GM19043 (cell line): ENCODE measurements at regions not wholly inside any gene's neighbourhood (a gene's known extent, or its start where the extent isn't known, plus 50 kb on each side); places are given as distances from the start of the nearest gene placed in this dataset.
"Not testable (repeated sequence)": the region's sequence is repeated elsewhere in the genome, so short reads cannot be mapped to it uniquely, and the experiment has no call there.

ENCODE experiments used
- ATAC-seq: cut with Tn5 transposase; IDR thresholded peaks from one replicate; pipeline ENCODE4 v1.9.1; 2021; ENCODE audit warnings: low read depth; ENCODE audit not compliant: unreplicated experiment

DNA sequence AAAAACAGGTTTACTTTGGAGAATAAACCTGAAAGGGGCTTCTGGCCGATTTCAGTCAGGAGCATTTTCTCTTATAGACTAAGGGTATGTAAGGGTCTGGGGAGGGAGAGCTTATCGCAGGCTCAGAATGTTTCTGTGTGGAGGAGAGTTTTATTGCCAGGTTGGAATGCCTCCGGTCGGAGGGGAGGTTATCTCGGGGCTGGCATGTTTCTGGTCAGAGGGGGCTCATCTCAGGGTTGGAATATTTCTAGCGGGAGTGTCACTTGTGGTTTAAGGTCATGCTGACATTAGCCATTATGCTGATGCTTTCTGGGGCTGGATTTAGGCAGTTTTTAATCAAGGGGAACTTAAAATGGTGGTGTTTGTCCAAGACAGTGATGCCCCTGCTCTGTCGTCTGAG lies 333.6 kb downstream of the METTL4 start:
- no peak for ATAC-seq

- ATAC-seq, result no peak
These were observed 331.0 kb downstream of the METTL4 start for GRCh38 chr18:2240311-2240705.

- no peak for ATAC-seq
These were observed 326.7 kb downstream of the METTL4 start for GRCh38 chr18:2244641-2245040.

- not testable (repeated sequence) for ATAC-seq
These were observed 324.2 kb downstream of the METTL4 start for GRCh38 chr18:2247101-2247500.

DNA sequence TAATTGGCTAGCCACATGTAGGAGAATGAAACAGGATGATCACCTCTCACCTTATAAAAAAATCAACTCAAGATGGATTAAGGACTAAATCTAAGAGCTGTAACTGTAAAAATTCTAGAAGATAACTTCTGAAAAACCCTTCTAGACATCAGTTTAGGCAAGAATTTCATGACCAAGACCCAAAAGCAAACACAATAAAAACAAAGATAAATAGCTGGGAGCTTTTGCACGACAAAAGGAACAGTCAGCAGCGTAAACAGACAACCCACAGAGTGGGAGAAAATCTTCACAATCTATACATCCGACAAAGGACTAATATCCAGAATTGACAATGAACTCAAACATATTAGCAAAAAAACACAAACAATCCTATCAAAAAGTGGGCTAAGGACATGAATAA lies 316.3 kb downstream of the METTL4 start:
- ATAC-seq, result no peak

GRCh38 chr18:2256577-2256976 lies 314.7 kb downstream of the METTL4 start:
- no peak for ATAC-seq

- no peak for ATAC-seq
These were observed 312.4 kb downstream of the METTL4 start for GRCh38 chr18:2258954-2259353.

DNA sequence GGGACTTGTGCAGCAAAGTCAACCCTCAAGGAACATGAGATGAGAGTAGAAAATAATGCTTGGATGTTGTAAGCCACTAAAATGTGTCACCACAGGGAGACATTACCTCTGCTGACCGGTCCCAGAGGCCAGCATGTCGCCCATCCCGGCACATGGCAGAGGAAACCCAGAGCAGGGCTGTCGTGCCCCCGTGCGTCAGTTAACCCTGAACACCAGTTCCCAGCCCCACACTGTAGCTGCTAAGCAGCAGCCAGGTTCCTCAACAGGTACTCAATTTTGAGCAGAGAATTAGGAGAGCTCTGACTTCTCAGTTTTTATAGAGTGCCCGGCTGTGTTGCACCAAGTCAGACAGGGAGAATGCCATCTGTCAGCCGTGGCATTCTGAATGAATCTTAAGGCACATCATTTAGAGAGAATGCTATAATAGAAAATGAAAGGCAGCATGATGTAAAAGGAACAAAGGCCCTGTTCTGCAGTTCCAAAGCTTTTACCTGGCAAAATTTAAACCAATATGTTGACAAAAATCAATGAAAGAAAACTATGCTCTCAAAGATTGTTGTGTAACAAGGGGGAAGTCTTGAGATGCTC lies 307.9 kb downstream of the METTL4 start:
- ATAC-seq, result no peak

DNA sequence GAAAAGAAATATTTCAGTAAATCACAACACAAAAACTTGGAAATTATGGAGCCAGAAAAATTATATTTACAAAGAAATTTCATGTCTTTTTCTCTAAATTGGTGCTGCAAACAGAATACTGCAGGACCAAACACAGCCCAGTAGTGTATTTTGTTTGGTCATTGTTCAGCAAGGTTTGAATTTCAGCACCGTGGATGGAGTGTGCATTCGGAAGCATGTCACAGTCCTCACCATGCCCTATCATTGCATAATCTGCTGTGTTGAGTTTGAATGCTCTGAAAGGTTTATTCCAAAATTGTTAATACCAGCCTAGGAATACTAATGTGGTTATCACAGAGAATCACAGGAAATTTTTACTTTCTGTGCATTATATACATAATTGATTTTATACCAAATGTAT lies 296.7 kb downstream of the METTL4 start:
- no peak for ATAC-seq

DNA sequence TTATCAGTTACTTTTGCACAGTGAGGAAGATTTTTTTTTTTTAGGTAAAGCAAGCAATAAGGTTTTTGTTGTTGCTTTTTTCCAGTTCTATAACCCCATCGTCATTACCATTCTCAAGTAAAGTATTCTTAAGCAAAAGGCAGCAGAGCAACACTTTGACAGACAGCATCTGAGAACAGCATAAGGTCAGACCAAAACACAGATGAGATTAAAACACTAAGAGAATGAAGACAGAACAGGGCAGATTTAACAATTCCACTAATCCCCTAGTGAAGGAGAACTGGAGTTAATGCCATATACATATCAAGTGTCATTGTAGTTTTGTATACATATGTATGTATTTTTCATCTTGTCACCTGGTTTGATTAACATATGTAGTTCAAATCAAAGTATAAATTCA lies 290.2 kb downstream of the METTL4 start:
- ATAC-seq, result no peak

- ATAC-seq, result no peak
These were observed 289.6 kb downstream of the METTL4 start for GRCh38 chr18:2281523-2282199.

GRCh38 chr18:2293109-2293839 lies 278.0 kb downstream of the METTL4 start:
- no peak for ATAC-seq

- no peak for ATAC-seq
These were observed 270.0 kb downstream of the METTL4 start for GRCh38 chr18:2301316-2301715.

DNA sequence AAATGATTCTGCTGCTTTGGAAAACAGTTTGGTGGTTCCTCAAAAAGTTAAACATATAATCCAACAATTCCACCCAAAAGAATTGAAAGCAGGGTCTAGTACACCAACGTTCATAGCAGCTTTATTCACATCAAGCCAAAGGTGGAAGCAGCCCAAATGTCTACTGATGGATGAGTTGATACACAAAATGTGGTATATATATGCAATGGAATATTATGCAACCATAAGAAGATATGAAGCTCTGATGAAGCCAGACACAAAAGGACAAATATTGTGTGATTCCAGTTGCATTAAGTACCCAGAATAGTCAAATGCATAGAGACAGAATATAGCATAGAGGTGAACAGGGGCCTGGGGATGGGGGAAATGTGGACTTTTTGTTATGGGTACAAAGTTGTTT lies 269.3 kb downstream of the METTL4 start:
- no peak for ATAC-seq

DNA sequence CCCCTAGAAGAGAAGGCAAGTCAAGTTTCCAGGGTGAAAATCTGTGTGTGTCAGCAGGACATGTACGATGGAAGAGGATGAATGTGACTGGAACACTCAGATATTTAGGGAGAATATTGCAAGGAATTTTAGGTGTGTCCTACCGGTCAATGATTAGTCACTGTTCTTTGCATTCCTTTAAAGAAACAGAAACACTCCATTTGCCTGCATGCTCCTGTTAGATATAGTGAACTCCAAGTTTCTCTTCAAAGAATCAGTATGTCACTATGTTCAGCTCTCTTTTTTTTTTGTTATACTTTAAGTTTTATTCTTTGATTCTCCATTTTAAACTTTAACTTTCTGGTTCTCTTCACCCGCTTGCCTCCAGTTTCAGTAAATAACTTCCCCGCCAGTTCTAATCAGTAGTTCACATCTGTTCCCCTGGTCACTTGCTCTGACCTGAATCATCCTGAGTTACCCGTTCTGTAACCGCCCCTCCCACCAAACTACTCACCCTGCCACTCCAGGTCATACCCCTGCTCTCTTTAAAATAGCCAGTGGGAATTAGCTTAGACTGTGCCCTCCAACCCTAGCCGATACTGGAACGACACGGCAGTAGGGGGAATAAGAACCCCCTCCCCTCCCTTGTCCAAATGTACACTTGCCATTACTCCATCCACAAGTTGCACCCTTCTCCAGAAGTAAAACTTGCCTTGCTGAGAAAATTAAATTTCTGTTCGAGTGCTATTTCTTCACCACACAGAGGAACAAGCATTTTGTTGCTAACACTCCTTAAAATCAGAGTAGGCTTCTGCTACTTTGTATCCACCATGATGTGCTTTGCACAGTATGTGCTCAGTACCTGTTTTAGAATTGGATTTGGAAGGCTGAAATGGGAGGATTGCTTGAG lies 268.4 kb downstream of the METTL4 start:
- no peak for ATAC-seq

- ATAC-seq, result no peak
These were observed 267.6 kb downstream of the METTL4 start for GRCh38 chr18:2303517-2304238.

DNA sequence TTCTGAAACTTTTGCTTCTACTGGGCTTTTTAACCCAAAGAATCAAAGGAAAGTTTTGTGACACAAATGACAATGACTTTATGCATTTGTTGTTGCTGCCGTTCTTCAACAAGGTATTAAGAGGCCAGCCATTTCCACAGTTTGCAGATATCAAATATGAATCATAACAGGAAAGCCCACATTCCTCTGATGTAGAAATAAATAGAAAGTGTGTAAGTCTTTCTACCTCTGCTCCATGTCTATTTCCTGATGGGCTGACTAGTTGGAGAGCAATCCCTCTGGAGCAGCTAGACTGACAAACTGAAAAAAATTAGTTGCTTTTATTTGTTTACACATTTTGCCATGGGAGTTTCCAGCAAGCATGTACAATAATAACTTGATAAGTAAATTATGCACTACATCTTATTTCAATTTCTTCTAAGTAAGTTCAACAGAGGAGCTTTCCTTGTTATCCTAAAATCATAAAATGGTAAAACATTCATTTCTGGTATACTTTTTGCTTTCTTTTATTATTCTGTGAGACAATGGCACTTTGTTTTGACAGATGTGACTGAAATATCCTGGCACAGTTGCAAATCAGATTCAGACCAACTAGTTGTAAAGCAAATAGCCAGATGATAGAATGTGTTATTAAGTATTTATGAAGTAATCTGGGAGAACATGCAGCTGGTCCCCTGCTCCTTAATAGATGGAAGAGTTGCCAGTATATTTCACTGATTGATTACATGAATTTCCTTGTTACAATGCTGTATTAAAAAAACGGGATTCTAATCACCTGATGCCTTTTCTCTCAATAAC lies 266.7 kb downstream of the METTL4 start:
- ATAC-seq, result no peak

DNA sequence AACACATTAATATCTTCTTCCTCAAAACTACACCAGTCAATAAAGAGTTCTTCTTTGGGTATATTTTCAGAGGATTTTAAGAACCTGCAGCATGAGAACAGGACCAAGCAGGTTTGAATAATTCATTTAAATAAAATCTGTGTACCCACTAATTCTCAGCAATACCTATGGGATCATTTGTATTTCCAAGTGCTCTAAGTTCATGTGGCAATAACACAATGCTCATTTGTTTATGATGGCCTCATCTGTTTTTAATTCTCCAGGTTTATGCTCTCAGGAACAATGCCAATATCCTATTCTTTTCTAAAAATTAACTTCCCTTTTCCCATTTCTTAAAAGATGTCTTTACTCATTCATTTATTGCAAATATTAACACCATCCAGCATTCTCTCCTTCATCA lies 264.7 kb downstream of the METTL4 start:
- ATAC-seq, result no peak

- no peak for ATAC-seq
These were observed 260.4 kb downstream of the METTL4 start for GRCh38 chr18:2310886-2311285.

- ATAC-seq, result peak; percentile 64
These were observed 258.9 kb downstream of the METTL4 start for GRCh38 chr18:2312440-2312839.
